A673 (cell line): ENCODE measurements at regions not wholly inside any gene's neighbourhood (a gene's known extent, or its start where the extent isn't known, plus 50 kb on each side); places are given as distances from the start of the nearest gene placed in this dataset.
"Not testable (repeated sequence)": the region's sequence is repeated elsewhere in the genome, so short reads cannot be mapped to it uniquely, and the experiment has no call there.

Experiments used
- BruUV-seq: library from RNA; stranded (reverse); fragments of 400-500 nt; replicated peaks from 2 replicates; lab custom pipeline; 2021; lab: Mats Ljungman, UMichigan
- CTCF ChIA-PET: fragments of 300-600 bp; sonication (Branson Sonifier 250); formaldehyde crosslinking; loops from one replicate; lab custom pipeline; 2022; ENCODE audit warnings: antibody characterized with exemption; lab: Charles Lee
- POLR2A ChIA-PET: fragments of 300-600 bp; sonication (Branson Sonifier 250); formaldehyde crosslinking; loops from one replicate; lab custom pipeline; 2022; ENCODE audit warnings: antibody characterized with exemption; ENCODE audit not compliant: low non-redundant PET; lab: Charles Lee
- DNase-seq: peaks from one replicate; pipeline ENCODE4 v3.0.0-alpha.2; 2015; ENCODE audit warnings: low spot score
- H3K27ac ChIP-seq: fragments of 200-600 bp; sonication (generic); 2 replicates; pipeline ENCODE4 v1.5.1; 2016; ENCODE audit warnings: mixed run types, low read depth, mild to moderate bottlenecking, mixed read lengths, antibody characterized with exemption, low read length; ENCODE audit not compliant: poor library complexity, severe bottlenecking
- H3K27me3 ChIP-seq: fragments of 200-600 bp; sonication (generic); replicated peaks from 2 replicates; pipeline ENCODE4 v1.6.1; 2017; ENCODE audit warnings: mixed run types, low read depth, mild to moderate bottlenecking, mixed read lengths, antibody characterized with exemption, low read length; ENCODE audit not compliant: insufficient read depth, poor library complexity
- H3K36me3 ChIP-seq: fragments of 200-600 bp; sonication (generic); 2 replicates; pipeline ENCODE4 v1.6.1; 2016; ENCODE audit warnings: mixed run types, mild to moderate bottlenecking, mixed read lengths, antibody characterized with exemption, low read length; ENCODE audit not compliant: insufficient read depth, poor library complexity, severe bottlenecking
- H3K4me1 ChIP-seq: fragments of 200-600 bp; sonication (generic); 2 replicates; pipeline ENCODE4 v1.6.1; 2017; ENCODE audit warnings: mixed run types, mild to moderate bottlenecking, mixed read lengths, antibody characterized with exemption, low read length; ENCODE audit not compliant: insufficient read depth, poor library complexity, severe bottlenecking
- H3K4me3 ChIP-seq: fragments of 200-600 bp; sonication (generic); 2 replicates; pipeline ENCODE4 v1.5.1; 2016; ENCODE audit warnings: low read depth, mixed run types, mild to moderate bottlenecking, mixed read lengths, low read length; ENCODE audit not compliant: poor library complexity, severe bottlenecking
- H3K9me3 ChIP-seq: fragments of 200-600 bp; sonication (generic); 2 replicates; pipeline ENCODE4 v1.6.1; 2016; ENCODE audit warnings: mixed run types, low read depth, mild to moderate bottlenecking, mixed read lengths, antibody characterized with exemption, low read length; ENCODE audit not compliant: poor library complexity, severe bottlenecking
- intact Hi-C: fragments of 100-400 bp; cut with micrococcal nuclease; formaldehyde crosslinking; loops from one replicate; pipeline ENCODE4 v1.10.0; 2022; ENCODE audit not compliant: unreplicated experiment

DNA sequence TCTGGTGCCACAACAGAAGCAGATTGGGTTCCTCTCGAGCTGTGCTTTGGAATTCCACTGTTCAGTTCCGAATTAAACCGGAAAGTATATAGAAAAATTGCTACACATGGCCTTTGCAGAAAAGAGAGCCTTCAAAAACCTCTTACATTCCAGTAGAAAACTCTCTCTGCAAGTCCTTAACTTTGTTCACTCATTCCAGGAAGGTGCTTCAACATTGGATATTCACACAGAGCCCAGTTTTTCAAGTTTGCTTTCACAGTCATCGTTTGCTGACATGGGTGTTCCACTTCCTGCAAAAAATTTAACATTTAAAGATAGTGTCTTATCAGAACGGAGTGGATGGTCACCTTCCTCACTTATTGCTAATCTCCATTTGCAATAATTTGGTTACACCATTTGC is 93.7 kb downstream of the PPIAL4C start:
- H3K9me3 ChIP-seq, intact Hi-C loops, H3K27ac ChIP-seq, CTCF ChIA-PET, POLR2A ChIA-PET, H3K36me3 ChIP-seq, BruUV-seq, H3K4me1 ChIP-seq, H3K4me3 ChIP-seq, H3K27me3 ChIP-seq, DNase-seq: not testable (repeated sequence)

DNA sequence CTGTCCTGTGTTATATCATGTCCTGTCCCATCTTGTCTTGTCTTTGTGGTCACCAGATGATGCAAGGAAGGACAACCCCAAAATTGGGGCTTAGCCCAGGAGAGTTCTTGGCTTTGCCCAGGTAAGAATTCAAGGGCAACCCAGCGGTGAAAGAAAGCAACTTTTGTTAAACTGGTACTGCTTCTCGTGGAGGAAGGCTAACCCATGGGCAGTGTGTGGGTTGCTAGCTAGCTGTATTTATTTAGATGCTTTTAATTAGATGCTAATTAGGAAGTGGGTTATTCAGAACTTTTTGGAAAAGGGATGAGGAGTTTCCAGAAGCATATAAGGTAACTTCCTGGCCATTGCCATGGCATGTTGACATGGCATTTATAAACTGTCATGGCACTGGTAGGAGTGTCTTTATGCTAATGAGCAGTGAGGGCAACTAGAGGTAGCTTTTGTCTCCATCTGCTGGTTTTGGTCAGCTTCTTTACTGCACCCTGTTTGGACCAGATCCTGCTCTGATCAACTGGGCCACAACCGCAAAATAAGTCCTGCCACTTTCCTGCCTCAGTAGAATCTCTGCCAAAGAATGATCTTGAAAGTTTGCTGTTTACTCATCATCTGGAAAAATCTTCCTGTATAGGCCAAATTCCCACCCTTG is 95.8 kb upstream of the FCGR1A start:
- CTCF ChIA-PET, H3K36me3 ChIP-seq, BruUV-seq, H3K27me3 ChIP-seq, H3K4me3 ChIP-seq, intact Hi-C loops, H3K27ac ChIP-seq, H3K9me3 ChIP-seq, DNase-seq, H3K4me1 ChIP-seq, POLR2A ChIA-PET: not testable (repeated sequence)

DNA sequence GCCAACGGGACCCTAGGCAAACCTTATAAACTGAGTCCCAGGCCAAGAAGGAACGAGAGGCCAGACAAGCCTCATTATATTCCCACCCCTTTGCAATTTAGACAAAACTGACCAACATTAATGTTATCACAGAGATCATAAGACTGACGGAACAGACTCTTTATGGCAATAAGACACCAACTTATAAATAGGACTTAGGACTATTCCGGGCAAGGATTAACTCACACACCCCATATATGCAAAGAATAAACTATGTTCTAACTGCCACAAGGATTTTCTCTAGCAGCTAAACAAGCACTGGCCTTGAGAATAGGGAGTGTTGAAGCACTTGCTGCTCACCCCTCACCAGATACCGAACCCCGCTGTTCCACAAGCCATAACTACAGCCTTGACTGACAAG is 91.1 kb upstream of the FCGR1A start:
- BruUV-seq, CTCF ChIA-PET, intact Hi-C loops: not testable (repeated sequence)

DNA sequence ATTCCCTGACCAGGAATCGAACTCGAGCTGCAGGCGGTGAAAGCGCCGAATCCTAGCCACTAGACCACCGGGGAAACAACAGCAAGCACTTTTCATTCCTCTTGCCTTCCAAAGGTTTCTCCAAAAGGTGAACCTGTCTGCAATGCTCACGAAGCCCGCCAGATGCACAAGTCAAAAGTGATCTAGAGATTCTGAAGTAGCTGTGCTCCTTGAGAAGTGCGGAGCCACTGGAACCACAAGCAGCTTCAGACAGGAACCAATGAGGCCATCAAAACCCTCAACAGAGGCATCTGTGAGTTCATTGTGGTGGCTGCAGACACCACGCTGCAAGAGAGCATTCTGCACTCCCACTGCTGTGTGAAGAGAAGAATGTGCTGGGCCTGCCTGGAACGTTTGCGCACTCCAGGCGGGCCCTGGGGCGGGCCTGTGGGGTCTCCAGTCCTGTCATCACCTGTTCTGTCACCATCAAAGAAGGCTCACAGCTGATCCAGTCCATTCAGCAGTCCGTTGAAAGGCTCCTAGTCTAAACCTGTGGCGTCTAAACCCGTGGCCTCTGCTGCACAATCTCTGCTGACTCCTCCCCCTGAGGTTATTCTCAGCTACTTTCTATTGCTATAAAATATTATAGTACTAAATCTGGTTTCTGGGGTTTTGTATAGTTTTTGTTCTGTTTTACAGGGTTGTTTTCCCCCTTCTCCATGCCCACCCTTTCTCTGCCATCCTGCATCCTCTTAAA is 89.5 kb upstream of the FCGR1A start:
- DNase-seq, H3K27me3 ChIP-seq, H3K9me3 ChIP-seq, POLR2A ChIA-PET, intact Hi-C loops, BruUV-seq, H3K4me3 ChIP-seq, H3K27ac ChIP-seq, H3K4me1 ChIP-seq, CTCF ChIA-PET, H3K36me3 ChIP-seq: not testable (repeated sequence)

More for the DNA sequence above, 91.1 kb upstream of the FCGR1A start:
- POLR2A ChIA-PET, H3K27ac ChIP-seq, H3K4me1 ChIP-seq, DNase-seq, H3K27me3 ChIP-seq, H3K9me3 ChIP-seq, H3K4me3 ChIP-seq, H3K36me3 ChIP-seq: not testable (repeated sequence)

DNA sequence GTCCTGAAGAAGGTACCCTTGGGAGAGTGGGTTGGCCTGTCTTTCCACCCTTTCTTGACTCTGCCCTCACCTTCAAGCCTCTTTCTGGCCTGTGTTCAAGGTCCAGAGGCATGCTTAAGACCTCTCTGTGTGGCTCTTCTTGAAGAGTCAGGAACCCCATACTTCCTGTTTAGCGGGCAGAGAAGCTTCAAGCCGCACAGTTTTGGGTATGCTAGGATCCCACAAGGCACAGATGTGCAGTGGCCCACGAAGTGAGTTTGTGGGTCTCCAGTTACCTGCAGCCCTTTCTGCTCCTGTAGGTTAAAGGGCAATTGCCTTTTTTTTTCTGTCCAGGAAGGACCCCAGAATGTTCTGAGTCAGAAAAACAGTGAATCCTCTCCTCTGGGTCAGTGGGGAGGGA is 87.4 kb upstream of the FCGR1A start:
- H3K36me3 ChIP-seq, H3K27ac ChIP-seq, H3K4me1 ChIP-seq, H3K4me3 ChIP-seq, H3K27me3 ChIP-seq, DNase-seq, intact Hi-C loops, POLR2A ChIA-PET, BruUV-seq, CTCF ChIA-PET, H3K9me3 ChIP-seq: not testable (repeated sequence)

DNA sequence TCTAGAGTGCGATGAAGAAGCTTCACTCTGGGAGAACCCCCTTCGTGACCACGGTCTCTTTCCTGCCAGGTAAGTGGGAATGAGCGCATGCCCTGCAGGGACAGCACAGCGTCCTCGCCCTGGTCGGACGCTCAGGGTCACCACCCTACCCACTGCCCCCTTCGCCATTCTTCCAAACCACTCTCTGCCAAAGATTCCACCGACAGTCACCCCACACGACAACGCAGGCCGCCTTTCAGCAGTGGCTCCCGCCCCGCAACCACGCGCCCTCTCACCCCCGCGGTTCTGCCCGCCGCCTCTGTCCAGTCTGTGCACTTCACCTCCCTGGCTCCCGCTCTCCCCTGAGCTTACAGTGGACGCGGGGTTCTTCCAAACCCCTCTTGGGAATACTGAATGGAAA is 82.3 kb upstream of the FCGR1A start:
- H3K4me1 ChIP-seq, H3K4me3 ChIP-seq, H3K36me3 ChIP-seq, CTCF ChIA-PET, H3K27me3 ChIP-seq, DNase-seq, intact Hi-C loops, BruUV-seq, H3K27ac ChIP-seq, POLR2A ChIA-PET, H3K9me3 ChIP-seq: not testable (repeated sequence)

DNA sequence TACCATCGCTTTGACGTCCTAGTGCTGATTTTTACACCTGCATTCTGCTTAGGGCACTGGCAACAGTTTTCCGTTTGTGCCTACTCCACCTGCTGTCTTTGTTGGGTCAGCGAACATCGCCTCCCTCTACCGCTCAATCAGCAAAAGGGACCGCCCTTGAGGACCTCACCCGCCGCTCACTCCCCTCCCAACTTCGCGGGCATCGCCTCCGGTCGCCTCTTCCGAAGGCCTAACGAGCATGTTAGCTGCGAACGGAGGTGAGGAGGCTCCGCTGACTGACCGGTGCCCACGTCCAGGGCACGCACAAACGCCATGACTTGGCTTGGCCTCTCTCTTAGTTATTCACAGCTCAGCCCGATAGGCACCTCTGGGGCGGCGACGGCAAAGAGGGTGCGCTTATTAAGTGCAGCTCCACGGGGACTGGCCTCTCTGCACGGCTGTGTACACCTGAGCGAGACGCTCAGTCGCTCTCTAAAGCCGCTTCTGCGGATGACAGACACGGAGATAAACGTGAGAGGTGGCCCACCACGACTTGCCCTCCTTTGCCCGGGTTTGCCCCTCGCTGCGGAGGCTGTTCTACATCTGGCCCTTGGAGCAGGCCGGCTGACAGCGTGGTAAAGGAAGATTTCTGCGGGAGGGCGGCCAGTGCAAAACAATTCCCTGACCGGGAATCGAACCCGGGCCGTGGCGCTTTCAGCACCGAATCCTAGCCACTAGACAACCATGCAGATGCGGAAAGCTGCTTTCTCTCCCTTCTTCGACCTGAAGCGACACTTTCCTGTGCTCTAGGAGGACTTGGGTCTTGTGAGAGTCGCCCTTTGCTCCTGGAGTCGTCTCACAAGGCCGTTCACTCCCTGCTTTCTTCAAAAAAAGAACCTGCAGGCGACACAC is 81.6 kb upstream of the FCGR1A start:
- H3K9me3 ChIP-seq, POLR2A ChIA-PET, H3K36me3 ChIP-seq, H3K27ac ChIP-seq, DNase-seq, intact Hi-C loops, H3K4me1 ChIP-seq, H3K27me3 ChIP-seq, CTCF ChIA-PET, BruUV-seq, H3K4me3 ChIP-seq: not testable (repeated sequence)
